ENCODE measurements at regions not wholly inside any gene's neighbourhood (a gene's known extent, or its start where the extent isn't known, plus 50 kb on each side); places are given as distances from the start of the nearest gene placed in this dataset.

DNA sequence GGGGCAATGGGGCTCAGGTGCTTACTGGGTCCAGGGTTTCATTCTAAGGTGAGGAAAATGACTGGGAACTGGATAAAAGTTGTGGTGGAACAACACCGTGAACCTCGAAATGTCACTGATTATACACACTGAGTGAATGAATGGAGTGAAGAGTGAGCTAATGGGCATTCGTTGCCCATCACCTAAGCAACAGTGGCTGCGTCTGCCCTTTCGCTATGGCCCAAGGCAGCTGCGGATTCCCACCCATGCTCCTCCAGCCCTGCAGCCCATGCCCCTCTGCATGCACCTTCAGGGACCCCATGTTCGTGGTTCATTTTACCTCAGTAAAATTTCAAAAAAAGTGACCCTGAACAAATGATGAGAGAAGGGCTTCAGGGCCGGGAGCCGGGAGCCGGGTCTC lies 196.3 kb downstream of the CTTN start:
- TF ChIP-seq, protein P1, sequence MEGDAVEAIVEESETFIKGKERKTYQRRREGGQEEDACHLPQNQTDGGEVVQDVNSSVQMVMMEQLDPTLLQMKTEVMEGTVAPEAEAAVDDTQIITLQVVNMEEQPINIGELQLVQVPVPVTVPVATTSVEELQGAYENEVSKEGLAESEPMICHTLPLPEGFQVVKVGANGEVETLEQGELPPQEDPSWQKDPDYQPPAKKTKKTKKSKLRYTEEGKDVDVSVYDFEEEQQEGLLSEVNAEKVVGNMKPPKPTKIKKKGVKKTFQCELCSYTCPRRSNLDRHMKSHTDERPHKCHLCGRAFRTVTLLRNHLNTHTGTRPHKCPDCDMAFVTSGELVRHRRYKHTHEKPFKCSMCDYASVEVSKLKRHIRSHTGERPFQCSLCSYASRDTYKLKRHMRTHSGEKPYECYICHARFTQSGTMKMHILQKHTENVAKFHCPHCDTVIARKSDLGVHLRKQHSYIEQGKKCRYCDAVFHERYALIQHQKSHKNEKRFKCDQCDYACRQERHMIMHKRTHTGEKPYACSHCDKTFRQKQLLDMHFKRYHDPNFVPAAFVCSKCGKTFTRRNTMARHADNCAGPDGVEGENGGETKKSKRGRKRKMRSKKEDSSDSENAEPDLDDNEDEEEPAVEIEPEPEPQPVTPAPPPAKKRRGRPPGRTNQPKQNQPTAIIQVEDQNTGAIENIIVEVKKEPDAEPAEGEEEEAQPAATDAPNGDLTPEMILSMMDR (IDR thresholded peaks at IDR 0.05; ENCODE audit: poor library complexity), result no peak
- TF ChIP-seq EZH2 (IDR thresholded peaks at IDR 0.05; ENCODE audit: borderline replicate concordance), result no peak
